ENCODE measurements at regions not wholly inside any gene's neighbourhood (a gene's known extent, or its start where the extent isn't known, plus 50 kb on each side); places are given as distances from the start of the nearest gene placed in this dataset.

- ChIA-PET POLR2A (interaction anchor here (0.5 kb wide), 1 partner anchor 28 kb away, joined by 3 read pairs; no protein-coding TSS in a partner anchor), CTCF (ENCODE audit: unreplicated experiment) (no interaction called here)
- no peak for DNase-seq (ENCODE audit: low spot score)
- H3K9me3 ChIP-seq (ENCODE audit: low read length): no peaks in the 10 kb centered on the region
- no peaks in the 10 kb centered on the region for H3K36me3 ChIP-seq (ENCODE audit: insufficient read depth, low read length)
- H3K4me2 ChIP-seq (ENCODE audit: low read length): no peak overlapping the region
- no peaks in the 10 kb centered on the region for H3K4me1 ChIP-seq (ENCODE audit: insufficient read depth, low read length, poor library complexity, severe bottlenecking)
- no peak for TF ChIP-seq CTCF (conservative IDR thresholded peaks at IDR 0.05; ENCODE audit: low read length)
- no peak for TF ChIP-seq EZH2phosphoT487 (IDR thresholded peaks at IDR 0.05; ENCODE audit: borderline replicate concordance, low read depth, low read length)
- no peaks in the 10 kb centered on the region for H3K79me2 ChIP-seq (ENCODE audit: insufficient read depth, low read depth, low read length)
- H4K20me1 ChIP-seq (ENCODE audit: insufficient read depth, low read length): no peaks in the 10 kb centered on the region
- intact Hi-C loops (cut with micrococcal nuclease; ENCODE audit: unreplicated experiment): no loop called here
- H2AFZ ChIP-seq (ENCODE audit: low read length): no peak overlapping the region
- H3K9me2 ChIP-seq (ENCODE audit: insufficient read depth, low read length): no peaks in the 10 kb centered on the region
- H3K27ac ChIP-seq (ENCODE audit: low read depth, low read length, poor library complexity, severe bottlenecking): no peak overlapping the region
- no peak overlapping the region for H3K4me3 ChIP-seq (ENCODE audit: low read depth, low read length, poor library complexity, severe bottlenecking)
- BruUV-seq (replicated peaks): no TSS peak
Observed at GRCh38 chr4:65195002-65195401, 475.3 kb downstream of the EPHA5 start.

GRCh38 chr4:65193985-65194384 is 476.3 kb downstream of the EPHA5 start:
- no peak overlapping the region for H3K4me3 ChIP-seq (ENCODE audit: low read depth, low read length, poor library complexity, severe bottlenecking)
- no peaks in the 10 kb centered on the region for H4K20me1 ChIP-seq (ENCODE audit: insufficient read depth, low read length)
- no peaks in the 10 kb centered on the region for H3K9me3 ChIP-seq (ENCODE audit: low read length)
- ChIA-PET POLR2A (no interaction called here), CTCF (ENCODE audit: unreplicated experiment) (no interaction called here)
- no peak overlapping the region for H3K27ac ChIP-seq (ENCODE audit: low read depth, low read length, poor library complexity, severe bottlenecking)
- no peaks in the 10 kb centered on the region for H3K79me2 ChIP-seq (ENCODE audit: insufficient read depth, low read depth, low read length)
- no peak for DNase-seq (ENCODE audit: low spot score)
- intact Hi-C loops (cut with micrococcal nuclease; ENCODE audit: unreplicated experiment): no loop called here
- H3K4me1 ChIP-seq (ENCODE audit: insufficient read depth, low read length, poor library complexity, severe bottlenecking): no peaks in the 10 kb centered on the region
- BruUV-seq (replicated peaks): no TSS peak
- H2AFZ ChIP-seq (ENCODE audit: low read length): no peak overlapping the region
- H3K36me3 ChIP-seq (ENCODE audit: insufficient read depth, low read length): no peaks in the 10 kb centered on the region
- H3K4me2 ChIP-seq (ENCODE audit: low read length): no peak overlapping the region
- no peak for TF ChIP-seq EZH2phosphoT487 (IDR thresholded peaks at IDR 0.05; ENCODE audit: borderline replicate concordance, low read depth, low read length)
- H3K9me2 ChIP-seq (ENCODE audit: insufficient read depth, low read length): no peaks in the 10 kb centered on the region

- Histone ChIP-seq H3K79me2 (ENCODE audit: insufficient read depth, low read depth, low read length) (no peaks in the 10 kb centered on the region), H4K20me1 (ENCODE audit: insufficient read depth, low read length) (no peaks in the 10 kb centered on the region), H3K4me2 (ENCODE audit: low read length) (no peak overlapping the region), H3K4me3 (ENCODE audit: low read depth, low read length, poor library complexity, severe bottlenecking) (no peak overlapping the region), H3K9me3 (ENCODE audit: low read length) (no peaks in the 10 kb centered on the region), H3K27ac (ENCODE audit: low read depth, low read length, poor library complexity, severe bottlenecking) (no peak overlapping the region), H3K4me1 (ENCODE audit: insufficient read depth, low read length, poor library complexity, severe bottlenecking) (no peaks in the 10 kb centered on the region), H3K36me3 (ENCODE audit: insufficient read depth, low read length) (no peaks in the 10 kb centered on the region), H2AFZ (ENCODE audit: low read length) (no peak overlapping the region), H3K9me2 (ENCODE audit: insufficient read depth, low read length) (no peaks in the 10 kb centered on the region)
- no peak for TF ChIP-seq CTCF (conservative IDR thresholded peaks at IDR 0.05; ENCODE audit: low read length)
- no peak for TF ChIP-seq EZH2phosphoT487 (IDR thresholded peaks at IDR 0.05; ENCODE audit: borderline replicate concordance, low read depth, low read length)
- BruUV-seq (replicated peaks): no TSS peak
- DNase-seq (ENCODE audit: low spot score): no peak
- CTCF ChIA-PET (ENCODE audit: unreplicated experiment): no interaction called here
- intact Hi-C loops (cut with micrococcal nuclease; ENCODE audit: unreplicated experiment): no loop called here
- POLR2A ChIA-PET: no interaction called here
Observed at GRCh38 chr4:65190780-65191179, 479.5 kb downstream of the EPHA5 start.

All from OCI-LY7 (cell line).